Caki2 (cell line): ENCODE measurements at regions not wholly inside any gene's neighbourhood (a gene's known extent, or its start where the extent isn't known, plus 50 kb on each side); places are given as distances from the start of the nearest gene placed in this dataset.

Experiments
- DNase-seq: peaks from one replicate; pipeline ENCODE4 v3.0.0-alpha.2; 2015; ENCODE audit warnings: low read depth
- in situ Hi-C: cut with HindIII; loops from 2 replicates; pipeline ENCODE4 v1.10.0; 2016; ENCODE audit warnings: low sequenced_read_pairs, low pct_unique_long_range_greater_than_20kb, mixed read lengths

- DNase-seq: no peak
- in situ Hi-C loops: no loop called here
These were observed 254.3 kb downstream of the METTL4 start for GRCh38 chr18:2316751-2317696.

GRCh38 chr18:2324459-2324858 is 246.8 kb downstream of the METTL4 start:
- DNase-seq: no peak
- in situ Hi-C loops: no loop called here

- DNase-seq: peak; percentile 2
- in situ Hi-C loops: no loop called here
These were observed 245.9 kb downstream of the METTL4 start for GRCh38 chr18:2325308-2325849.

GRCh38 chr18:2325933-2326332 is 245.4 kb downstream of the METTL4 start:
- in situ Hi-C loops: no loop called here
- DNase-seq: no peak

- in situ Hi-C loops: no loop called here
- no peak for DNase-seq
These were observed 244.3 kb downstream of the METTL4 start for GRCh38 chr18:2326999-2327398.

- DNase-seq: no peak
- in situ Hi-C loops: no loop called here
These were observed 240.5 kb downstream of the METTL4 start for GRCh38 chr18:2330764-2331163.

- no peak for DNase-seq
- in situ Hi-C loops: no loop called here
These were observed 239.8 kb downstream of the METTL4 start for GRCh38 chr18:2331491-2331890.

GRCh38 chr18:2336690-2337392 is 234.5 kb downstream of the METTL4 start:
- in situ Hi-C loops: no loop called here
- DNase-seq: no peak

- in situ Hi-C loops: no loop called here
- DNase-seq: no peak
These were observed 233.7 kb downstream of the METTL4 start for GRCh38 chr18:2337552-2338141.

GRCh38 chr18:2338601-2339000 is 232.7 kb downstream of the METTL4 start:
- DNase-seq: no peak
- in situ Hi-C loops: no loop called here

GRCh38 chr18:2340335-2340734 is 231.0 kb downstream of the METTL4 start:
- DNase-seq: no peak
- in situ Hi-C loops: no loop called here

GRCh38 chr18:2348003-2348402 is 223.3 kb downstream of the METTL4 start:
- DNase-seq: no peak
- in situ Hi-C loops: no loop called here

- no peak for DNase-seq
- in situ Hi-C loops: no loop called here
These were observed 220.0 kb downstream of the METTL4 start for GRCh38 chr18:2351126-2351850.

GRCh38 chr18:2354292-2354691 is 217.0 kb downstream of the METTL4 start:
- DNase-seq: no peak
- in situ Hi-C loops: no loop called here

- in situ Hi-C loops: no loop called here
- DNase-seq: no peak
These were observed 214.4 kb downstream of the METTL4 start for GRCh38 chr18:2356906-2357305.

- DNase-seq: no peak
- in situ Hi-C loops: no loop called here
These were observed 210.4 kb downstream of the METTL4 start for GRCh38 chr18:2360861-2361260.

GRCh38 chr18:2368102-2368501 is 203.2 kb downstream of the METTL4 start:
- DNase-seq: no peak

GRCh38 chr18:2376707-2377106 is 194.6 kb downstream of the METTL4 start:
- in situ Hi-C loops: no loop called here
- no peak for DNase-seq

More at GRCh38 chr18:2368102-2368501, 203.2 kb downstream of the METTL4 start:
- in situ Hi-C loops: no loop called here
